ENCODE measurements at regions not wholly inside any gene's neighbourhood (a gene's known extent, or its start where the extent isn't known, plus 50 kb on each side); places are given as distances from the start of the nearest gene placed in this dataset.

DNA sequence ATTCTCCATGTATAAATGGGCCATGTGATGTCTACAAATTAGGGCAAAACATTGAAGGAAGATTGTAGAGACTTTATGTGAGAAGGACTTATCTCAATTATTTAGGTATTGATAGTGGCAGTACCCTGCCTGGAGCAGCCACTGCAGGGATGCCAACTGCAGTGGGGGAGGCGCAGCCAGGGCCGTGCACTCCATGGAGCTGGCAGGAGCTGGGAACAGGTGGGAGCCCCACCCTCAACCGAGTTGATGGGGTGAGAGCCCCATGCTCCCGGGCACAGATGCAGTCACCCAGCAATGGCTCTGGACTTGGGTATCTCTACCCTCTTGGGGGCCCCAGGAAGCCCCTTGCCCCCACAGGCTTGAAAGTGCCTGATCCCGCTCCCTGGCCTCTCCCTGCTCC lies 564.3 kb downstream of the SLC4A3 start (continued):
- TF ChIP-seq, protein P1, sequence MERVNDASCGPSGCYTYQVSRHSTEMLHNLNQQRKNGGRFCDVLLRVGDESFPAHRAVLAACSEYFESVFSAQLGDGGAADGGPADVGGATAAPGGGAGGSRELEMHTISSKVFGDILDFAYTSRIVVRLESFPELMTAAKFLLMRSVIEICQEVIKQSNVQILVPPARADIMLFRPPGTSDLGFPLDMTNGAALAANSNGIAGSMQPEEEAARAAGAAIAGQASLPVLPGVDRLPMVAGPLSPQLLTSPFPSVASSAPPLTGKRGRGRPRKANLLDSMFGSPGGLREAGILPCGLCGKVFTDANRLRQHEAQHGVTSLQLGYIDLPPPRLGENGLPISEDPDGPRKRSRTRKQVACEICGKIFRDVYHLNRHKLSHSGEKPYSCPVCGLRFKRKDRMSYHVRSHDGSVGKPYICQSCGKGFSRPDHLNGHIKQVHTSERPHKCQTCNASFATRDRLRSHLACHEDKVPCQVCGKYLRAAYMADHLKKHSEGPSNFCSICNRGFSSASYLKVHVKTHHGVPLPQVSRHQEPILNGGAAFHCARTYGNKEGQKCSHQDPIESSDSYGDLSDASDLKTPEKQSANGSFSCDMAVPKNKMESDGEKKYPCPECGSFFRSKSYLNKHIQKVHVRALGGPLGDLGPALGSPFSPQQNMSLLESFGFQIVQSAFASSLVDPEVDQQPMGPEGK (tag by site-specific recombination; IDR thresholded peaks at IDR 0.05): no peak
- TF ChIP-seq, protein P2, sequence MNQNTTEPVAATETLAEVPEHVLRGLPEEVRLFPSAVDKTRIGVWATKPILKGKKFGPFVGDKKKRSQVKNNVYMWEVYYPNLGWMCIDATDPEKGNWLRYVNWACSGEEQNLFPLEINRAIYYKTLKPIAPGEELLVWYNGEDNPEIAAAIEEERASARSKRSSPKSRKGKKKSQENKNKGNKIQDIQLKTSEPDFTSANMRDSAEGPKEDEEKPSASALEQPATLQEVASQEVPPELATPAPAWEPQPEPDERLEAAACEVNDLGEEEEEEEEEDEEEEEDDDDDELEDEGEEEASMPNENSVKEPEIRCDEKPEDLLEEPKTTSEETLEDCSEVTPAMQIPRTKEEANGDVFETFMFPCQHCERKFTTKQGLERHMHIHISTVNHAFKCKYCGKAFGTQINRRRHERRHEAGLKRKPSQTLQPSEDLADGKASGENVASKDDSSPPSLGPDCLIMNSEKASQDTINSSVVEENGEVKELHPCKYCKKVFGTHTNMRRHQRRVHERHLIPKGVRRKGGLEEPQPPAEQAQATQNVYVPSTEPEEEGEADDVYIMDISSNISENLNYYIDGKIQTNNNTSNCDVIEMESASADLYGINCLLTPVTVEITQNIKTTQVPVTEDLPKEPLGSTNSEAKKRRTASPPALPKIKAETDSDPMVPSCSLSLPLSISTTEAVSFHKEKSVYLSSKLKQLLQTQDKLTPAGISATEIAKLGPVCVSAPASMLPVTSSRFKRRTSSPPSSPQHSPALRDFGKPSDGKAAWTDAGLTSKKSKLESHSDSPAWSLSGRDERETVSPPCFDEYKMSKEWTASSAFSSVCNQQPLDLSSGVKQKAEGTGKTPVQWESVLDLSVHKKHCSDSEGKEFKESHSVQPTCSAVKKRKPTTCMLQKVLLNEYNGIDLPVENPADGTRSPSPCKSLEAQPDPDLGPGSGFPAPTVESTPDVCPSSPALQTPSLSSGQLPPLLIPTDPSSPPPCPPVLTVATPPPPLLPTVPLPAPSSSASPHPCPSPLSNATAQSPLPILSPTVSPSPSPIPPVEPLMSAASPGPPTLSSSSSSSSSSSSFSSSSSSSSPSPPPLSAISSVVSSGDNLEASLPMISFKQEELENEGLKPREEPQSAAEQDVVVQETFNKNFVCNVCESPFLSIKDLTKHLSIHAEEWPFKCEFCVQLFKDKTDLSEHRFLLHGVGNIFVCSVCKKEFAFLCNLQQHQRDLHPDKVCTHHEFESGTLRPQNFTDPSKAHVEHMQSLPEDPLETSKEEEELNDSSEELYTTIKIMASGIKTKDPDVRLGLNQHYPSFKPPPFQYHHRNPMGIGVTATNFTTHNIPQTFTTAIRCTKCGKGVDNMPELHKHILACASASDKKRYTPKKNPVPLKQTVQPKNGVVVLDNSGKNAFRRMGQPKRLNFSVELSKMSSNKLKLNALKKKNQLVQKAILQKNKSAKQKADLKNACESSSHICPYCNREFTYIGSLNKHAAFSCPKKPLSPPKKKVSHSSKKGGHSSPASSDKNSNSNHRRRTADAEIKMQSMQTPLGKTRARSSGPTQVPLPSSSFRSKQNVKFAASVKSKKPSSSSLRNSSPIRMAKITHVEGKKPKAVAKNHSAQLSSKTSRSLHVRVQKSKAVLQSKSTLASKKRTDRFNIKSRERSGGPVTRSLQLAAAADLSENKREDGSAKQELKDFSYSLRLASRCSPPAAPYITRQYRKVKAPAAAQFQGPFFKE (tag by site-specific recombination; IDR thresholded peaks at IDR 0.05; ENCODE audit: borderline replicate concordance): no peak
- no peak for TF ChIP-seq ZNF426 (tag by site-specific recombination; IDR thresholded peaks at IDR 0.05)
- TF ChIP-seq ZNF16 (tag by site-specific recombination; IDR thresholded peaks at IDR 0.05; ENCODE audit: low read depth): no peak
- no peak for TF ChIP-seq ZNF324 (tag by site-specific recombination; IDR thresholded peaks at IDR 0.05)

DNA sequence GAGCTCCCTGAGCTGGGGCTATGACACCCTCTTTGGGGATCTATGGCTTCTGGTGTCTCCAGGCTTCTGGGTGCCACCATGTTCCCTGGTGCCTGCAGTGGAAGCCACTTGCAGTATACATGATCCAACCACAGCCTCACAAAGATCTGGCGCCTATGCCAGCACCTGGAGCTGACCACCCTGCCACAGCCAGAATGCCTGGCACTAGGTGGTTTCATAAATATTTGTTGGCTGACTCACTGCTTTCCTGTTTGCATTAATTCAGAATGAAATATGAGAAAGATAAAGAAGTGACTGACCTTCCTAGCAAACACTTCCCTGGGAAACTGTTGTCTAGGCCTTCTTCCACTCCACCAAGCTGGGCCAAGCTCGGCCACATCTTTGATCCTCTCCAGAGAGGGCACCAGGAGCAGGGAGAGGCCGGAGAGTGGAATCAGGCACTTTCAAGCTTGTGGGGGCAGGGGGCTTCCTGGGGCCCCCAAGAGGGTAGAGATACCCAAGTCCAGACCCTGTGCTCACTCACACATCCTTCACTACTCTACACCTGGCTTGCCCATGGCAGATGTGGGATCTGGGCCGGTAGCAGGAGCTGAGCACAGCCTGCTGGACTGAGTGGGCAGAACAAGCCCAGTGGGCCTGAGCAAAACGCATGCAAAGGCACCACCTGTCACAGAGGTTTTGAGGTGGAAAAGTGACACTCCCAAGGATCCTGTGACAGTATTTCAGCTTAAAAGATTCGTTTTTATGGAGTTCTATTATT lies 565.7 kb downstream of the SLC4A3 start:
- POLR2A ChIA-PET: no interaction called here
- Histone ChIP-seq H3K36me3 (ENCODE audit: control insufficient read depth in 2 of 2, insufficient read depth in 1 of 2, low read length in 2 of 2) (no peaks in the 10 kb centered on the region), H3K4me3 (ENCODE audit: low read depth, low read length) (no peak overlapping the region), H3K27ac (ENCODE audit: extremely low read depth, low read depth, low read length) (no peak overlapping the region), H3K4me1 (ENCODE audit: control insufficient read depth, insufficient read depth, low read length) (no peaks in the 10 kb centered on the region), H3K9me3 (ENCODE audit: control insufficient read depth, insufficient read depth, low read depth, low read length) (no peaks in the 10 kb centered on the region)
- CTCF ChIA-PET: interaction anchor here (0.6 kb wide), 1 partner anchor 317 kb away, joined by 3 read pairs; no protein-coding TSS in a partner anchor
- TF ChIP-seq ZNF211 (tag by site-specific recombination; IDR thresholded peaks at IDR 0.05; ENCODE audit: low read depth) (no peak), ZNF335 (tag by site-specific recombination; conservative IDR thresholded peaks at IDR 0.05) (no peak), SCRT1 (tag by site-specific recombination; IDR thresholded peaks at IDR 0.05; ENCODE audit: borderline replicate concordance) (no peak), ZNF596 (tag by site-specific recombination; IDR thresholded peaks at IDR 0.05) (no peak), GLIS1 (tag by site-specific recombination; IDR thresholded peaks at IDR 0.05) (no peak), ZNF157 (tag by site-specific recombination; IDR thresholded peaks at IDR 0.05) (no peak), ZNF658 (tag by site-specific recombination; IDR thresholded peaks at IDR 0.05) (no peak), ZNF843 (tag by site-specific recombination; IDR thresholded peaks at IDR 0.05) (no peak), SCRT2 (tag by site-specific recombination; IDR thresholded peaks at IDR 0.05) (no peak), ZNF660 (tag by site-specific recombination; IDR thresholded peaks at IDR 0.05) (no peak), ZNF549 (tag by site-specific recombination; IDR thresholded peaks at IDR 0.05) (no peak), ZNF184 (tag by site-specific recombination; IDR thresholded peaks at IDR 0.05) (no peak), HOXA7 (CRISPR knock-in tag; IDR thresholded peaks at IDR 0.05; ENCODE audit: borderline replicate concordance) (no peak), ZNF169 (tag by site-specific recombination; IDR thresholded peaks at IDR 0.05) (no peak), ZNF423 (tag by site-specific recombination; IDR thresholded peaks at IDR 0.05) (no peak), ZNF23 (tag by site-specific recombination; IDR thresholded peaks at IDR 0.05; ENCODE audit: borderline replicate concordance) (no peak)
- TF ChIP-seq, protein P3, sequence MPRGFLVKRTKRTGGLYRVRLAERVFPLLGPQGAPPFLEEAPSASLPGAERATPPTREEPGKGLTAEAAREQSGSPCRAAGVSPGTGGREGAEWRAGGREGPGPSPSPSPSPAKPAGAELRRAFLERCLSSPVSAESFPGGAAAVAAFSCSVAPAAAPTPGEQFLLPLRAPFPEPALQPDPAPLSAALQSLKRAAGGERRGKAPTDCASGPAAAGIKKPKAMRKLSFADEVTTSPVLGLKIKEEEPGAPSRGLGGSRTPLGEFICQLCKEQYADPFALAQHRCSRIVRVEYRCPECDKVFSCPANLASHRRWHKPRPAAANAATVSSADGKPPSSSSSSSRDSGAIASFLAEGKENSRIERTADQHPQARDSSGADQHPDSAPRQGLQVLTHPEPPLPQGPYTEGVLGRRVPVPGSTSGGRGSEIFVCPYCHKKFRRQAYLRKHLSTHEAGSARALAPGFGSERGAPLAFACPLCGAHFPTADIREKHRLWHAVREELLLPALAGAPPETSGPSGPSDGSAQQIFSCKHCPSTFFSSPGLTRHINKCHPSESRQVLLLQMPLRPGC (tag by site-specific recombination; IDR thresholded peaks at IDR 0.05): no peak
- TF ChIP-seq, protein P4, sequence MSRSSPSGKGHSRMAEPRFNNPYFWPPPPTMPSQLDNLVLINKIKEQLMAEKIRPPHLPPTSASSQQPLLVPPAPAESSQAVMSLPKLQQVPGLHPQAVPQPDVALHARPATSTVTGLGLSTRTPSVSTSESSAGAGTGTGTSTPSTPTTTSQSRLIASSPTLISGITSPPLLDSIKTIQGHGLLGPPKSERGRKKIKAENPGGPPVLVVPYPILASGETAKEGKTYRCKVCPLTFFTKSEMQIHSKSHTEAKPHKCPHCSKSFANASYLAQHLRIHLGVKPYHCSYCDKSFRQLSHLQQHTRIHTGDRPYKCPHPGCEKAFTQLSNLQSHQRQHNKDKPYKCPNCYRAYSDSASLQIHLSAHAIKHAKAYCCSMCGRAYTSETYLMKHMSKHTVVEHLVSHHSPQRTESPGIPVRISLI (tag by site-specific recombination; IDR thresholded peaks at IDR 0.05): no peak
- TF ChIP-seq, protein P5, sequence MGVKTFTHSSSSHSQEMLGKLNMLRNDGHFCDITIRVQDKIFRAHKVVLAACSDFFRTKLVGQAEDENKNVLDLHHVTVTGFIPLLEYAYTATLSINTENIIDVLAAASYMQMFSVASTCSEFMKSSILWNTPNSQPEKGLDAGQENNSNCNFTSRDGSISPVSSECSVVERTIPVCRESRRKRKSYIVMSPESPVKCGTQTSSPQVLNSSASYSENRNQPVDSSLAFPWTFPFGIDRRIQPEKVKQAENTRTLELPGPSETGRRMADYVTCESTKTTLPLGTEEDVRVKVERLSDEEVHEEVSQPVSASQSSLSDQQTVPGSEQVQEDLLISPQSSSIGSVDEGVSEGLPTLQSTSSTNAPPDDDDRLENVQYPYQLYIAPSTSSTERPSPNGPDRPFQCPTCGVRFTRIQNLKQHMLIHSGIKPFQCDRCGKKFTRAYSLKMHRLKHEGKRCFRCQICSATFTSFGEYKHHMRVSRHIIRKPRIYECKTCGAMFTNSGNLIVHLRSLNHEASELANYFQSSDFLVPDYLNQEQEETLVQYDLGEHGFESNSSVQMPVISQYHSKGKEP (tag by site-specific recombination; IDR thresholded peaks at IDR 0.05): no peak
